COLO829 (cell line): ENCODE measurements at regions not wholly inside any gene's neighbourhood (a gene's known extent, or its start where the extent isn't known, plus 50 kb on each side); places are given as distances from the start of the nearest gene placed in this dataset.

ENCODE experiments used
- DNase-seq: peaks from one replicate; pipeline ENCODE4 v3.0.0; 2012; ENCODE audit warnings: low spot score

- no peak for DNase-seq
Measured at GRCh38 chr13:80235967-80236302, 105.0 kb downstream of the SPRY2 start.

GRCh38 chr13:80235166-80235966, 105.6 kb downstream of the SPRY2 start:
- DNase-seq, result no peak

GRCh38 chr13:80227645-80228044, 113.3 kb downstream of the SPRY2 start:
- no peak for DNase-seq

- no peak for DNase-seq
Measured at GRCh38 chr13:80226645-80227044, 114.3 kb downstream of the SPRY2 start.

- DNase-seq, result peak; percentile 72
Measured at GRCh38 chr13:80224468-80224867, 116.5 kb downstream of the SPRY2 start.

GRCh38 chr13:80217614-80218456, 123.1 kb downstream of the SPRY2 start:
- DNase-seq, result no peak

- DNase-seq, result no peak
Measured at GRCh38 chr13:80215368-80215767, 125.6 kb downstream of the SPRY2 start.

- no peak for DNase-seq
Measured at GRCh38 chr13:80214521-80214991, 126.4 kb downstream of the SPRY2 start.

- DNase-seq, result no peak
Measured at GRCh38 chr13:80214050-80214449, 126.9 kb downstream of the SPRY2 start.

GRCh38 chr13:80213201-80213600, 127.7 kb downstream of the SPRY2 start:
- DNase-seq, result no peak

GRCh38 chr13:80211566-80211965, 129.4 kb downstream of the SPRY2 start:
- DNase-seq, result no peak

- DNase-seq, result no peak
Measured at GRCh38 chr13:80204642-80205041, 136.3 kb downstream of the SPRY2 start.

GRCh38 chr13:80203496-80203895, 137.4 kb downstream of the SPRY2 start:
- DNase-seq, result no peak

GRCh38 chr13:80201694-80202468, 139.0 kb downstream of the SPRY2 start:
- no peak for DNase-seq

GRCh38 chr13:80199585-80200292, 141.2 kb downstream of the SPRY2 start:
- DNase-seq, result no peak

GRCh38 chr13:80199067-80199466, 141.9 kb downstream of the SPRY2 start:
- DNase-seq, result no peak

- DNase-seq, result no peak
Measured at GRCh38 chr13:80196756-80197155, 144.2 kb downstream of the SPRY2 start.

- no peak for DNase-seq
Measured at GRCh38 chr13:80195649-80196048, 145.3 kb downstream of the SPRY2 start.

GRCh38 chr13:80189889-80190597, 150.9 kb downstream of the SPRY2 start:
- no peak for DNase-seq

GRCh38 chr13:80180740-80181355, 160.1 kb downstream of the SPRY2 start:
- DNase-seq, result no peak

- no peak for DNase-seq
Measured at GRCh38 chr13:80177327-80177726, 163.6 kb downstream of the SPRY2 start.
